K562 (cell line): ENCODE measurements at regions not wholly inside any gene's neighbourhood (a gene's known extent, or its start where the extent isn't known, plus 50 kb on each side); places are given as distances from the start of the nearest gene placed in this dataset.

Experiments
- BMI1 ChIP-seq: fragments of 150-350 bp; IDR thresholded peaks from 2 replicates; pipeline ENCODE4 v1.6.1; 2014; ENCODE audit warnings: low read length
- CBFA2T3 ChIP-seq: fragments of 450-650 bp; IDR thresholded peaks from 2 replicates; pipeline ENCODE4 v1.6.1; 2017
- CC2D1A ChIP-seq: fragments of 450-650 bp; IDR thresholded peaks from 2 replicates; pipeline ENCODE4 v1.6.1; 2017; ENCODE audit warnings: mild to moderate bottlenecking
- CHD4 ChIP-seq: fragments of 200-600 bp; sonication (generic); IDR thresholded peaks from 3 replicates; pipeline ENCODE4 v1.6.1; 2012; ENCODE audit warnings: low read depth, mild to moderate bottlenecking, mixed read lengths, low read length, inconsistent platforms; ENCODE audit not compliant: insufficient read depth, insufficient replicate concordance, poor library complexity, severe bottlenecking
- EP400 ChIP-seq: fragments of 450-650 bp; IDR thresholded peaks from 2 replicates; pipeline ENCODE4 v1.6.1; 2017; ENCODE audit warnings: antibody characterized with exemption, mild to moderate bottlenecking, moderate library complexity
- ETV6 ChIP-seq, 3 experiments: fragments of 150-350 bp in 1 of 3; sonication (generic) in 1 of 3; formaldehyde crosslinking in 1 of 3; IDR thresholded peaks; 2 replicates each; pipeline versions ENCODE4 v1.6.1 to v1.8.0; 2014 to 2022; ENCODE audit warnings: borderline replicate concordance in 2 of 3, low read depth in 2 of 3, antibody characterized with exemption in 1 of 3, low read length in 1 of 3, mild to moderate bottlenecking in 1 of 3, missing genetic modification reagents in 1 of 3
- FIP1L1 ChIP-seq: fragments of 200-400 bp; formaldehyde crosslinking; IDR thresholded peaks from 2 replicates; pipeline ENCODE4 v1.6.1; 2018; ENCODE audit warnings: mild to moderate bottlenecking, low read depth, low read length; ENCODE audit not compliant: poor library complexity, severe bottlenecking
- GATAD2B ChIP-seq: fragments of 450-650 bp; IDR thresholded peaks from 2 replicates; pipeline ENCODE4 v1.6.1; 2017; ENCODE audit warnings: mild to moderate bottlenecking, borderline replicate concordance
- GTF2E2 ChIP-seq: fragments of 200-800 bp; sonication (Bioruptor generic); IDR thresholded peaks from 2 replicates; pipeline ENCODE4 v1.6.1; 2016; ENCODE audit warnings: missing genetic modification characterization, missing compliant biosample characterization
- HIVEP1 ChIP-seq: fragments of 250-450 bp; sonication (Bioruptor Pico); IDR thresholded peaks from 2 replicates; pipeline ENCODE4 v1.4.0; 2020; ENCODE audit warnings: mild to moderate bottlenecking
- KDM5B ChIP-seq: fragments of 200-600 bp; sonication (generic); IDR thresholded peaks from 2 replicates; pipeline ENCODE4 v1.6.1; 2012; ENCODE audit warnings: low read depth, mild to moderate bottlenecking, moderate library complexity, low read length, control low read depth, inconsistent platforms; ENCODE audit not compliant: insufficient replicate concordance
- MEF2D ChIP-seq: conservative IDR thresholded peaks from 2 replicates; pipeline ENCODE4 v1.6.1; 2016; ENCODE audit warnings: low read depth, missing genetic modification characterization, missing compliant biosample characterization
- NCOR1 ChIP-seq: fragments of 450-650 bp; IDR thresholded peaks from 2 replicates; pipeline ENCODE4 v1.6.1; 2016; ENCODE audit warnings: mild to moderate bottlenecking, moderate library complexity
- PTBP1 ChIP-seq: fragments of 200-400 bp; formaldehyde crosslinking; IDR thresholded peaks from 2 replicates; pipeline ENCODE4 v1.6.1; 2017; ENCODE audit warnings: low read depth, low read length
- SIN3A ChIP-seq, 2 experiments: fragments of 150-350 bp in 1 of 2; IDR thresholded peaks; 2 replicates each; pipeline ENCODE4 v1.6.1; 2011 to 2016; ENCODE audit warnings: borderline replicate concordance in 2 of 2, low read depth in 2 of 2, low read length in 2 of 2, mild to moderate bottlenecking in 2 of 2, moderate library complexity in 2 of 2; ENCODE audit not compliant: control insufficient read depth in 1 of 2
- SMARCA4 ChIP-seq: fragments of 450-650 bp; IDR thresholded peaks from 2 replicates; pipeline ENCODE4 v1.6.1; 2016
- SMARCE1 ChIP-seq: fragments of 450-650 bp; IDR thresholded peaks from 2 replicates; pipeline ENCODE4 v1.7.1; 2016; ENCODE audit warnings: mild to moderate bottlenecking
- TAF9B ChIP-seq: fragments of 450-650 bp; IDR thresholded peaks from 2 replicates; pipeline ENCODE4 v1.6.1; 2018; ENCODE audit warnings: mild to moderate bottlenecking; ENCODE audit not compliant: partially characterized antibody
- TBP ChIP-seq: optimal IDR thresholded peaks from 2 replicates; pipeline ENCODE3; 2011; ENCODE audit warnings: low read depth, low read length, improper control_type of control experiment
- TEAD1 ChIP-seq, 2 experiments: fragments of 450-650 bp in 1 of 2; sonication (generic) in 1 of 2; formaldehyde crosslinking; IDR thresholded peaks; 2 replicates each; pipeline versions ENCODE4 v1.4.0 to v1.8.0; 2020 to 2022; ENCODE audit warnings: mild to moderate bottlenecking in 2 of 2, missing genetic modification reagents in 1 of 2
- ZBED1 ChIP-seq: IDR thresholded peaks from 2 replicates; pipeline ENCODE4 v1.6.1; 2014
- ZNF174 ChIP-seq: fragments of 250-450 bp; sonication (Bioruptor Pico); IDR thresholded peaks from 2 replicates; pipeline ENCODE4 v1.4.0; 2020; ENCODE audit warnings: mild to moderate bottlenecking
- ZNF217 ChIP-seq: sonication (generic); formaldehyde crosslinking; IDR thresholded peaks from 2 replicates; pipeline ENCODE4 v1.8.0; 2022; ENCODE audit warnings: mild to moderate bottlenecking, missing genetic modification reagents
- ZNF436 ChIP-seq: fragments of 250-450, 450-650 bp; sonication (Bioruptor Pico); formaldehyde crosslinking; IDR thresholded peaks from 2 replicates; pipeline ENCODE4 v1.7.0; 2020; ENCODE audit warnings: mild to moderate bottlenecking
- ZNF586 ChIP-seq: fragments of 450-650 bp; formaldehyde crosslinking; conservative IDR thresholded peaks from 2 replicates; pipeline ENCODE4 v1.4.0; 2020; ENCODE audit warnings: mild to moderate bottlenecking, moderate library complexity
- TF ChIP-seq, protein P1 (sequence below): fragments of 250-450 bp; sonication (Bioruptor Pico); IDR thresholded peaks from 2 replicates; pipeline ENCODE4 v1.5.1; 2021; ENCODE audit warnings: mild to moderate bottlenecking
- TF ChIP-seq, protein P2 (sequence below): sonication (generic); formaldehyde crosslinking; IDR thresholded peaks from 2 replicates; pipeline ENCODE4 v1.8.0; 2022; ENCODE audit warnings: missing genetic modification reagents, mild to moderate bottlenecking, moderate library complexity, borderline replicate concordance
- TF ChIP-seq, protein P3 (sequence below): fragments of 450-650 bp; IDR thresholded peaks from 2 replicates; pipeline ENCODE4 v1.6.1; 2018; ENCODE audit warnings: mild to moderate bottlenecking, low read depth; ENCODE audit not compliant: partially characterized antibody

DNA sequence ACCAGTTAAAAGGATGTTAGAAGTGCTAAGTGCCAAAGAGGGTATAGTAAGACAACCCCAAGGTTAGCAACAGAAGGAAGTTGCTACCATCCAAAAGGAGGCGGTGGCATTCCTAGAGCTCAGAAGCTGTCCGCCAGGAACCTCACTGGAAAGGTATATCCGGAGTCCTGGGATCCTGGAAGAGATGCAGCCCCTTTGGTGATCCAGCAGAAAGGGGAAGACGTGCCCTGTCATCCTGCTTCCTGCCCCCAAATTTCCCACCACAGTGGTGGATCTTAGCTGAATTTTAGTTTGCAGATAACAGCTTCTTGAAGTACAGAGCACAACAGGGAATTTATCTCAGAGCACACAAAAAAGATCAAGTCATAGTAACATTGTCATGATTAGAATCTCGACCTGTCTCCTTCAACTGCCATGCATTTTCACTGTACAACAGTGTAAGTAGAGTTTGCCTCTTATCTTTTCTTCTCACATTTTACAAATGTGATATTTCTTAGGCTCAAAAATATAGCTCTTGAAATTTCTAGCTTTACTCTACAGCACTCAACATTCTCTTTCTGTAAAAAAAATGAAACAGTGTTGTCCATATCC is 526.3 kb downstream of the SOX5 start (continued):
- no peak for TF ChIP-seq ZNF586 (CRISPR knock-in tag)
- peak; percentile 88 for TF ChIP-seq SMARCA4
- TF ChIP-seq, protein P1, sequence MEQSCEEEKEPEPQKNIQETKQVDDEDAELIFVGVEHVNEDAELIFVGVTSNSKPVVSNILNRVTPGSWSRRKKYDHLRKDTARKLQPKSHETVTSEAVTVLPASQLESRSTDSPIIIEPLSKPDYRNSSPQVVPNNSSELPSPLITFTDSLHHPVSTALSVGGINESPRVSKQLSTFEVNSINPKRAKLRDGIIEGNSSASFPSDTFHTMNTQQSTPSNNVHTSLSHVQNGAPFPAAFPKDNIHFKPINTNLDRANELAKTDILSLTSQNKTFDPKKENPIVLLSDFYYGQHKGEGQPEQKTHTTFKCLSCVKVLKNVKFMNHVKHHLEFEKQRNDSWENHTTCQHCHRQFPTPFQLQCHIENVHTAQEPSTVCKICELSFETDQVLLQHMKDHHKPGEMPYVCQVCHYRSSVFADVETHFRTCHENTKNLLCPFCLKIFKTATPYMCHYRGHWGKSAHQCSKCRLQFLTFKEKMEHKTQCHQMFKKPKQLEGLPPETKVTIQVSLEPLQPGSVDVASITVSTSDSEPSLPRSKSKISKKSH (CRISPR knock-in tag): no peak
- no peak for TF ChIP-seq CC2D1A
- TF ChIP-seq GTF2E2 (tag): no peak
- TF ChIP-seq FIP1L1: no peak
- TF ChIP-seq EP400: no peak
- no peak for TF ChIP-seq BMI1
- TF ChIP-seq ZNF217 (CRISPR knock-in tag): no peak
- TF ChIP-seq TAF9B: no peak
- no peak for TF ChIP-seq ZNF174
- TF ChIP-seq, protein P2, sequence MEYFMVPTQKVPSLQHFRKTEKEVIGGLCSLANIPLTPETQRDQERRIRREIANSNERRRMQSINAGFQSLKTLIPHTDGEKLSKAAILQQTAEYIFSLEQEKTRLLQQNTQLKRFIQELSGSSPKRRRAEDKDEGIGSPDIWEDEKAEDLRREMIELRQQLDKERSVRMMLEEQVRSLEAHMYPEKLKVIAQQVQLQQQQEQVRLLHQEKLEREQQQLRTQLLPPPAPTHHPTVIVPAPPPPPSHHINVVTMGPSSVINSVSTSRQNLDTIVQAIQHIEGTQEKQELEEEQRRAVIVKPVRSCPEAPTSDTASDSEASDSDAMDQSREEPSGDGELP: no peak
- TF ChIP-seq PTBP1: no peak
- no peak for TF ChIP-seq HIVEP1 (CRISPR knock-in tag)
- no peak for TF ChIP-seq ZBED1
- TF ChIP-seq SIN3A (IDR thresholded peaks at IDR 0.05; ENCODE audit: borderline replicate concordance in 2 of 2, control insufficient read depth in 1 of 2, low read depth in 2 of 2, low read length in 2 of 2): no peak
- TF ChIP-seq TBP: peak; percentile 27
- TF ChIP-seq CHD4: no peak
- TF ChIP-seq ETV6 (IDR thresholded peaks at IDR 0.05; ENCODE audit: borderline replicate concordance in 1 of 2, low read depth in 2 of 2, low read length in 1 of 2): no peak
- no peak for TF ChIP-seq ETV6 (CRISPR knock-in tag; IDR thresholded peaks at IDR 0.05; ENCODE audit: borderline replicate concordance)
- TF ChIP-seq GATAD2B: no peak
- peak; percentile 75 for TF ChIP-seq CBFA2T3
- no peak for TF ChIP-seq ZNF436 (CRISPR knock-in tag)
- TF ChIP-seq MEF2D (tag): no peak
- TF ChIP-seq, protein P3, sequence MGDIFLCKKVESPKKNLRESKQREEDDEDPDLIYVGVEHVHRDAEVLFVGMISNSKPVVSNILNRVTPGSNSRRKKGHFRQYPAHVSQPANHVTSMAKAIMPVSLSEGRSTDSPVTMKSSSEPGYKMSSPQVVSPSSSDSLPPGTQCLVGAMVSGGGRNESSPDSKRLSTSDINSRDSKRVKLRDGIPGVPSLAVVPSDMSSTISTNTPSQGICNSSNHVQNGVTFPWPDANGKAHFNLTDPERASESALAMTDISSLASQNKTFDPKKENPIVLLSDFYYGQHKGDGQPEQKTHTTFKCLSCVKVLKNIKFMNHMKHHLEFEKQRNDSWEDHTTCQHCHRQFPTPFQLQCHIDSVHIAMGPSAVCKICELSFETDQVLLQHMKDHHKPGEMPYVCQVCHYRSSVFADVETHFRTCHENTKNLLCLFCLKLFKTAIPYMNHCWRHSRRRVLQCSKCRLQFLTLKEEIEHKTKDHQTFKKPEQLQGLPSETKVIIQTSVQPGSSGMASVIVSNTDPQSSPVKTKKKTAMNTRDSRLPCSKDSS: no peak
- TF ChIP-seq TEAD1 (CRISPR knock-in tag; IDR thresholded peaks at IDR 0.05): no peak
- TF ChIP-seq NCOR1: peak; percentile 38; the same call in 1 of the 2 replicates
- no peak for TF ChIP-seq KDM5B
- peak; percentile 83 for TF ChIP-seq SMARCE1
